ENCODE measurements at regions not wholly inside any gene's neighbourhood (a gene's known extent, or its start where the extent isn't known, plus 50 kb on each side); places are given as distances from the start of the nearest gene placed in this dataset.

GRCh38 chr3:87125116-87125515 lies 102.0 kb upstream of the CHMP2B start:
- TF ChIP-seq CTCF (optimal IDR thresholded peaks at IDR 0.05 in 1 of 3, IDR thresholded peaks at IDR 0.05 in 1 of 3, conservative IDR thresholded peaks at IDR 0.05 in 1 of 3; ENCODE audit: extremely low read depth in 1 of 3, insufficient read depth in 2 of 3, low read length in 3 of 3): no peak
- TF ChIP-seq EZH2 (IDR thresholded peaks at IDR 0.05; ENCODE audit: low read length): no peak
